B cell (primary cell): ENCODE measurements at regions not wholly inside any gene's neighbourhood (a gene's known extent, or its start where the extent isn't known, plus 50 kb on each side); places are given as distances from the start of the nearest gene placed in this dataset.

ENCODE experiments used
- ATAC-seq: fragments of 200-7000 bp; cut with Tn5 transposase; one replicate; pipeline ENCODE4 v1.10.0; 2021; ENCODE audit warnings: low read depth, mild to moderate bottlenecking, moderate number of reproducible peaks, moderate library complexity
- CTCF ChIA-PET: fragments of 350-600 bp; sonication (Branson Sonifier 250); formaldehyde crosslinking; loops from one replicate; lab custom pipeline; 2021; ENCODE audit warnings: antibody characterized with exemption, inconsistent platforms; lab: Charles Lee
- POLR2A ChIA-PET: fragments of 350-600 bp; sonication (Branson Sonifier 250); formaldehyde crosslinking; loops from one replicate; lab custom pipeline; 2021; ENCODE audit warnings: antibody characterized with exemption; lab: Charles Lee
- DNase-seq: peaks from one replicate; pipeline ENCODE4 v3.0.0; 2013
- H2AFZ ChIP-seq: 2 replicates; pipeline ENCODE4 v1.6.1; 2012; ENCODE audit warnings: mild to moderate bottlenecking, low read depth, low read length; ENCODE audit not compliant: insufficient read depth, poor library complexity, severe bottlenecking
- H3K27ac ChIP-seq, 2 donors: 1 replicate in 1 of 2; 2 replicates in 1 of 2; pipeline ENCODE4 v1.5.1; 2012 to 2013; ENCODE audit warnings: low read length in 2 of 2, mild to moderate bottlenecking in 2 of 2, moderate library complexity in 1 of 2
- H3K27me3 ChIP-seq, 4 experiments: fragments of 200-600 bp in 1 of 4; sonication (generic) in 1 of 4; replicated peaks in 1 of 4; 1 replicate in 2 of 4; 2 replicates in 2 of 4; pipeline versions ENCODE4 v1.6.1 to v1.7.0; 2013 to 2016; ENCODE audit warnings: low read length in 3 of 4, mild to moderate bottlenecking in 2 of 4, mixed read lengths in 1 of 4, moderate library complexity in 1 of 4; ENCODE audit not compliant: insufficient read depth in 4 of 4, control insufficient read depth in 3 of 4; ENCODE audit errors: control extremely low read depth in 1 of 4
- H3K36me3 ChIP-seq, 2 experiments: replicated peaks in 1 of 2; 1 replicate in 1 of 2; 2 replicates in 1 of 2; pipeline versions ENCODE4 v1.6.1 to v1.7.1; 2013; ENCODE audit warnings: low read length in 1 of 2; ENCODE audit not compliant: insufficient read depth in 2 of 2, control insufficient read depth in 1 of 2; ENCODE audit errors: control extremely low read depth in 1 of 2, extremely low read depth in 1 of 2
- H3K4me1 ChIP-seq, 2 donors: fragments of 200-600 bp in 1 of 2; sonication (generic) in 1 of 2; 1 replicate in 1 of 2; 2 replicates in 1 of 2; pipeline versions ENCODE4 v1.5.1 to v1.6.1; 2013 to 2017; ENCODE audit warnings: low read length in 2 of 2; ENCODE audit not compliant: control insufficient read depth in 2 of 2, insufficient read depth in 2 of 2
- H3K4me2 ChIP-seq: replicated peaks from 2 replicates; pipeline ENCODE3; 2012; ENCODE audit warnings: mild to moderate bottlenecking, low read depth, low read length; ENCODE audit not compliant: poor library complexity, severe bottlenecking
- H3K4me3 ChIP-seq, 5 experiments: fragments of 200-600 bp in 1 of 5; sonication (generic) in 1 of 5; 1 replicate in 3 of 5; 2 replicates in 2 of 5; pipeline versions ENCODE4 v1.5.1 to v1.7.0; 2011 to 2016; ENCODE audit warnings: low read length in 4 of 5, mild to moderate bottlenecking in 4 of 5, low read depth in 2 of 5, control low read depth in 1 of 5, moderate library complexity in 1 of 5; ENCODE audit not compliant: insufficient read depth in 1 of 5; ENCODE audit errors: control extremely low read depth in 1 of 5, extremely low read depth in 1 of 5
- H3K79me2 ChIP-seq: fragments of 200-600 bp; sonication (generic); one replicate; pipeline ENCODE4 v1.6.0; 2016; ENCODE audit warnings: low read length; ENCODE audit not compliant: control insufficient read depth, insufficient read depth
- H3K9ac ChIP-seq: fragments of 200-600 bp; sonication (generic); 2 replicates; pipeline ENCODE4 v1.6.1; 2017; ENCODE audit warnings: mild to moderate bottlenecking, low read length, moderate library complexity
- H3K9me3 ChIP-seq, 3 donors: one replicate each; pipeline versions ENCODE4 v1.6.1 to v1.7.1; 2013; ENCODE audit warnings: low read length in 2 of 3; ENCODE audit not compliant: control insufficient read depth in 2 of 3, insufficient read depth in 1 of 3; ENCODE audit errors: control extremely low read depth in 1 of 3
- H4K20me1 ChIP-seq: 2 replicates; pipeline ENCODE4 v1.6.0; 2012; ENCODE audit warnings: mild to moderate bottlenecking, low read length; ENCODE audit not compliant: insufficient read depth, control insufficient read depth, poor library complexity, severe bottlenecking
- H3K27ac Mint-ChIP-seq: one replicate; pipeline ENCODE4 v1.8.0; 2021; ENCODE audit warnings: mixed read lengths
- H3K27me3 Mint-ChIP-seq: one replicate; pipeline ENCODE4 v1.8.0; 2021; ENCODE audit warnings: mixed read lengths
- H3K4me1 Mint-ChIP-seq: one replicate; pipeline ENCODE4 v1.8.0; 2021; ENCODE audit warnings: mixed read lengths
- H3K4me3 Mint-ChIP-seq: one replicate; pipeline ENCODE4 v1.8.0; 2021; ENCODE audit warnings: mixed read lengths
- H3K9me3 Mint-ChIP-seq: one replicate; pipeline ENCODE4 v1.8.0; 2022; ENCODE audit warnings: mixed read lengths; ENCODE audit not compliant: insufficient read depth
- EZH2 ChIP-seq: IDR thresholded peaks from 2 replicates; pipeline ENCODE4 v1.6.1; 2012; ENCODE audit warnings: borderline replicate concordance, low read depth, mild to moderate bottlenecking, moderate library complexity, low read length; ENCODE audit not compliant: insufficient read depth, poor library complexity, severe bottlenecking
- WGBS: methylation state at CpG from one replicate; pipeline ENCODE4 v1.1.5; 2013; ENCODE audit warnings: missing lambda C conversion rate; ENCODE audit not compliant: insufficient coverage; 5-methylcytosine and 5-hydroxymethylcytosine counted together
- intact Hi-C: fragments of 100-400 bp; cut with micrococcal nuclease; formaldehyde crosslinking; loops from one replicate; pipeline ENCODE4 v1.10.0; 2022
- TF ChIP-seq, protein P1 (sequence below): fragments of 200-600 bp; IDR thresholded peaks from one replicate; pipeline ENCODE4 v1.8.0; 2022; ENCODE audit warnings: antibody characterized with exemption, mild to moderate bottlenecking

DNA sequence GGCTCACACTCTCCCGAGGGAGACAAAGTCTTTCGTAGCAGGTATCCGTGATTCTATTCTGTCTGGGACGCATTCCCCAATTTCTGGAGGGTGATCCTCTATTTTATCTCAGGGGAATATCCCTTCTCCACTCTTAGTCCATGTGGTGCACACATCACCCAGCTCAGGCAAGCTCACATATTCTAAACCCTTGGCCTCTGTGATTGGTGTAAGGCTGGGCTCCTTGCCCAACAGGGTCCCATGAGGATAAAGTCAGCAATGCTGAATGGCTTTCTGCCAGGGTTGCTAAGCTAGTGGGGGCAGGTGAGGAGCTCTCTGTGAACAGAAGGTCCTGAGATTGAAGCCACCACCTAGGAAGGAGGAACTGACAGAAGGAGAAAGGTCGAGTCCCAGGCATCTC is 137.2 kb downstream of the CDH26 start:
- Histone ChIP-seq H3K27me3 (no peaks in the 10 kb centered on the region), H3K27ac (no peak overlapping the region), H3K4me3 (no peak overlapping the region), H3K9ac (no peak overlapping the region), H3K79me2 (no peaks in the 10 kb centered on the region), H3K4me2 (no peak overlapping the region), H3K9me3 (peaks cover 0 to 3% (median 0%) of the 10 kb centered on the region in 3 donors), H4K20me1 (no peaks in the 10 kb centered on the region), H3K4me1 (no peaks in the 10 kb centered on the region), H2AFZ (no peak overlapping the region), H3K36me3 (no peaks in the 10 kb centered on the region)
- TF ChIP-seq, protein P1, sequence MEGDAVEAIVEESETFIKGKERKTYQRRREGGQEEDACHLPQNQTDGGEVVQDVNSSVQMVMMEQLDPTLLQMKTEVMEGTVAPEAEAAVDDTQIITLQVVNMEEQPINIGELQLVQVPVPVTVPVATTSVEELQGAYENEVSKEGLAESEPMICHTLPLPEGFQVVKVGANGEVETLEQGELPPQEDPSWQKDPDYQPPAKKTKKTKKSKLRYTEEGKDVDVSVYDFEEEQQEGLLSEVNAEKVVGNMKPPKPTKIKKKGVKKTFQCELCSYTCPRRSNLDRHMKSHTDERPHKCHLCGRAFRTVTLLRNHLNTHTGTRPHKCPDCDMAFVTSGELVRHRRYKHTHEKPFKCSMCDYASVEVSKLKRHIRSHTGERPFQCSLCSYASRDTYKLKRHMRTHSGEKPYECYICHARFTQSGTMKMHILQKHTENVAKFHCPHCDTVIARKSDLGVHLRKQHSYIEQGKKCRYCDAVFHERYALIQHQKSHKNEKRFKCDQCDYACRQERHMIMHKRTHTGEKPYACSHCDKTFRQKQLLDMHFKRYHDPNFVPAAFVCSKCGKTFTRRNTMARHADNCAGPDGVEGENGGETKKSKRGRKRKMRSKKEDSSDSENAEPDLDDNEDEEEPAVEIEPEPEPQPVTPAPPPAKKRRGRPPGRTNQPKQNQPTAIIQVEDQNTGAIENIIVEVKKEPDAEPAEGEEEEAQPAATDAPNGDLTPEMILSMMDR: no peak
- no peak for TF ChIP-seq EZH2
- CTCF ChIA-PET: no interaction called here
- DNase-seq (no peak), ATAC-seq (no peak)
- WGBS: 83% methylated on average over 1 of the region's 5 CpGs
- Mint-ChIP-seq H3K27me3 (peaks cover under 1% of the 10 kb centered on the region), H3K9me3 (no peaks in the 10 kb centered on the region), H3K27ac (no peak overlapping the region), H3K4me1 (no peaks in the 10 kb centered on the region), H3K4me3 (no peak overlapping the region)
- intact Hi-C loops: no loop called here
- POLR2A ChIA-PET: no interaction called here

DNA sequence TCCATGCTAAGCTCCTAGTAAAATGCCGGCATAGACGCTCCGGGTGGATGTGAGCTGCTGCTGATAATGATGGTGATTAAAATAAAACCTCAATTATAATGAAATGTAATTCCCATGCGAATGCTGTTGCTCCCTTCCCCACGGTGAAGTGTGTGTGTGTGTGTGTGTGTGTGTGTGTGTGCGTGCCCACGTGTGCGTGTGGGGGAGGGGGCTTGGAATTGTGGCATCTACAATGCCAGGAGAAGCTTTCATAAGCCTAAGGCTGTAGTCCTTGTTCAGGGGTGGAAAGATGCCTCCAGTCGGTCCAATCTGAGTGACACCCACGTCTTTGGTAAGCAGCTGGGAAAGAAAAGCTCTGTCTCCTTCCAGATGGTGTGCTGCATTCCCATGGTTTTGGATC is 137.9 kb downstream of the CDH26 start:
- Mint-ChIP-seq H3K9me3 (no peaks in the 10 kb centered on the region), H3K27ac (no peak overlapping the region), H3K27me3 (no peaks in the 10 kb centered on the region), H3K4me1 (no peaks in the 10 kb centered on the region), H3K4me3 (no peak overlapping the region)
- Histone ChIP-seq H3K4me3 (no peak overlapping the region), H3K9me3 (peaks cover 0 to 3% (median 0%) of the 10 kb centered on the region in 3 donors), H2AFZ (no peak overlapping the region), H3K36me3 (no peaks in the 10 kb centered on the region), H4K20me1 (no peaks in the 10 kb centered on the region), H3K9ac (no peak overlapping the region), H3K4me2 (no peak overlapping the region), H3K27ac (no peak overlapping the region), H3K79me2 (no peaks in the 10 kb centered on the region), H3K4me1 (no peaks in the 10 kb centered on the region), H3K27me3 (no peaks in the 10 kb centered on the region)
- intact Hi-C loops: no loop called here
- no peak for DNase-seq
- no peak for TF ChIP-seq EZH2
- TF ChIP-seq, protein P1: no peak
- POLR2A ChIA-PET: no interaction called here
- ATAC-seq: no peak
- 82% methylated on average over 5 of the region's 10 CpGs for WGBS
- CTCF ChIA-PET: no interaction called here
